Hepatocyte (in vitro differentiated cells): ENCODE measurements at regions not wholly inside any gene's neighbourhood (a gene's known extent, or its start where the extent isn't known, plus 50 kb on each side); places are given as distances from the start of the nearest gene placed in this dataset.

Experiments
- DNase-seq: peaks from one replicate; pipeline ENCODE4 v3.0.0-alpha.2; 2016; ENCODE audit warnings: low spot score
- H2AFZ ChIP-seq: fragments of 200-600 bp; sonication (generic); 2 replicates; pipeline ENCODE4 v1.6.0; 2016; ENCODE audit warnings: antibody characterized with exemption, mild to moderate bottlenecking
- H3K27ac ChIP-seq: fragments of 200-600 bp; sonication (generic); 2 replicates; pipeline ENCODE4 v1.5.1; 2016; ENCODE audit warnings: mild to moderate bottlenecking
- H3K27me3 ChIP-seq: fragments of 200-600 bp; sonication (generic); 2 replicates; pipeline ENCODE4 v1.6.1; 2016
- H3K36me3 ChIP-seq: fragments of 200-600 bp; sonication (generic); replicated peaks from 2 replicates; pipeline ENCODE4 v1.5.1; 2016; ENCODE audit warnings: low read depth; ENCODE audit not compliant: insufficient read depth
- H3K4me1 ChIP-seq: fragments of 200-600 bp; sonication (generic); 2 replicates; pipeline ENCODE4 v1.5.1; 2016; ENCODE audit warnings: mild to moderate bottlenecking, moderate library complexity; ENCODE audit not compliant: insufficient read depth
- H3K4me2 ChIP-seq: fragments of 200-600 bp; sonication (generic); 2 replicates; pipeline ENCODE4 v1.6.0; 2016
- H3K4me3 ChIP-seq: fragments of 200-600 bp; sonication (generic); 2 replicates; pipeline ENCODE4 v1.5.1; 2016; ENCODE audit warnings: mild to moderate bottlenecking
- H3K79me2 ChIP-seq: fragments of 200-600 bp; sonication (generic); 2 replicates; pipeline ENCODE4 v1.6.0; 2017; ENCODE audit warnings: mild to moderate bottlenecking
- H3K9me2 ChIP-seq: fragments of 200-600 bp; sonication (generic); replicated peaks from 2 replicates; pipeline ENCODE4 v1.6.0; 2017; ENCODE audit warnings: mild to moderate bottlenecking; ENCODE audit not compliant: insufficient read depth
- H3K9me3 ChIP-seq: fragments of 200-600 bp; sonication (generic); 2 replicates; pipeline ENCODE4 v1.5.1; 2016; ENCODE audit warnings: low read depth, mild to moderate bottlenecking
- H4K20me1 ChIP-seq: fragments of 200-600 bp; sonication (generic); 2 replicates; pipeline ENCODE4 v1.6.0; 2016; ENCODE audit warnings: mild to moderate bottlenecking; ENCODE audit not compliant: insufficient read depth, poor library complexity, severe bottlenecking
- CTCF ChIP-seq: fragments of 200-600 bp; sonication (generic); IDR thresholded peaks from 2 replicates; pipeline ENCODE4 v1.5.1; 2016; ENCODE audit warnings: antibody characterized with exemption, mild to moderate bottlenecking; ENCODE audit not compliant: poor library complexity
- EZH2 ChIP-seq: fragments of 200-600 bp; sonication (generic); IDR thresholded peaks from 2 replicates; pipeline ENCODE4 v1.6.1; 2016; ENCODE audit warnings: antibody characterized with exemption, mild to moderate bottlenecking, borderline replicate concordance
- EZH2phosphoT487 ChIP-seq: fragments of 200-600 bp; sonication (generic); IDR thresholded peaks from one replicate; pipeline ENCODE4 v1.6.1; 2018; ENCODE audit warnings: antibody characterized with exemption, mild to moderate bottlenecking, low read depth, moderate library complexity; ENCODE audit not compliant: unreplicated experiment, severe bottlenecking
- WGBS: methylation state at CpG from one replicate; pipeline ENCODE4 v1.1.6; 2016; ENCODE audit warnings: low lambda C conversion rate; ENCODE audit errors: missing lambda C conversion rate; 5-methylcytosine and 5-hydroxymethylcytosine counted together

DNA sequence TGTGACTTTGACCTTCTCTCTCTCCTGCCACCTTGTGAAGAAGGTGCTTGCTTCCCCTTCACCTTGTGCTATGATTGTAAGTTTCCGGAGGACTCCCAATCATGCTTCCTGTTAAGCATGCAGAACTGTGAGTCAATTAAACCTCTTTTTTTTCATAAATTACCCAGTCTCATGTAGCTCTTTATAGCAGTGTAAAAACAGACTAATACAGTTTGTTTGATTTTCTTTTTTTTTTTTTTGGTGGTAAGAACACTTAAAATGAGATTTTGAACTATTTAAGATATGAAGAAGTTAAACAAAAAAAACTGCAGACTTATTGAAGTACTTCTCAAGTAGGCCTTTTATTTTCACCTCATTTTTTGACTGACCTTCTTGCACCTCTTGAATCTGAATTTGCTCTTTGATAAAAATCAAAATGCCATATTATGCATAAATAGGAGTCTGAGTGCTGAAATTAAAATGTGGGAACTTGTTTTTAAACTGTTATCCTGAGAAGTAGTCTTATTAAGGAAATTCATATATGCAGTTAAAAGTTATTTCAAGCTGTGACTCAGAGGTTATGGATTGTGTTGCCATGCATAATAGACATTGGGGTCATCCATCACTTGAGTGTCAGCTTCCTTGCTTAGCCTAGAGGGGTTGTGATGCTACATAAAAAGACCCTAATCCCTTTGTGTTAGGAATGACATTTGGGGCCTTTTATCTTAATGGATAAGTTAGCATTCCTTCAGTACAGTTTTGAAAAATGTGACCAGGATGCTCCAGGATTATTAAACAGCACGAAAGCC, 447.9 kb upstream of the FKBP1C start:
- Histone ChIP-seq H3K4me1 (no peaks in the 10 kb centered on the region), H3K9me3 (no peaks in the 10 kb centered on the region), H3K4me3 (no peak overlapping the region), H3K27ac (no peak overlapping the region), H4K20me1 (no peaks in the 10 kb centered on the region), H3K4me2 (no peak overlapping the region), H3K27me3 (no peaks in the 10 kb centered on the region), H3K79me2 (no peaks in the 10 kb centered on the region), H3K9me2 (no peaks in the 10 kb centered on the region), H2AFZ (no peak overlapping the region), H3K36me3 (no peaks in the 10 kb centered on the region)
- no peak for DNase-seq
- TF ChIP-seq CTCF: no peak
- no peak for TF ChIP-seq EZH2
- no peak for TF ChIP-seq EZH2phosphoT487
- 68% methylated on average over 2 of the region's 2 CpGs for WGBS

- no peak for DNase-seq
- no peak for TF ChIP-seq CTCF
- TF ChIP-seq EZH2phosphoT487: no peak
- no peak for TF ChIP-seq EZH2
- Histone ChIP-seq H2AFZ (no peak overlapping the region), H3K9me3 (no peaks in the 10 kb centered on the region), H3K4me2 (no peak overlapping the region), H3K9me2 (no peaks in the 10 kb centered on the region), H3K36me3 (no peaks in the 10 kb centered on the region), H4K20me1 (no peaks in the 10 kb centered on the region), H3K27me3 (no peaks in the 10 kb centered on the region), H3K4me1 (no peaks in the 10 kb centered on the region), H3K27ac (no peak overlapping the region), H3K79me2 (no peaks in the 10 kb centered on the region), H3K4me3 (no peak overlapping the region)
- WGBS: 71% methylated on average over 1 of the region's 1 CpG
Observed at GRCh38 chr6:62746968-62747367, 460.9 kb upstream of the KHDRBS2 start.

- H3K4me1 ChIP-seq: no peaks in the 10 kb centered on the region
- H3K27me3 ChIP-seq: no peaks in the 10 kb centered on the region
- no peaks in the 10 kb centered on the region for H3K9me2 ChIP-seq
- no peak overlapping the region for H3K4me2 ChIP-seq
- H3K27ac ChIP-seq: no peak overlapping the region
- no peaks in the 10 kb centered on the region for H3K36me3 ChIP-seq
- no peak for DNase-seq
- H3K9me3 ChIP-seq: no peaks in the 10 kb centered on the region
- H4K20me1 ChIP-seq: no peaks in the 10 kb centered on the region
- no peak overlapping the region for H3K4me3 ChIP-seq
- TF ChIP-seq EZH2phosphoT487 (no peak), EZH2 (no peak)
- H2AFZ ChIP-seq: peak overlapping the region; percentile 3
- no peaks in the 10 kb centered on the region for H3K79me2 ChIP-seq
Observed at GRCh38 chr6:62746161-62746560, 460.1 kb upstream of the KHDRBS2 start.

- DNase-seq: no peak
- WGBS: 94% methylated on average over 5 of the region's 5 CpGs
- Histone ChIP-seq H3K9me2 (no peaks in the 10 kb centered on the region), H3K4me2 (no peak overlapping the region), H3K4me3 (no peak overlapping the region), H3K4me1 (no peaks in the 10 kb centered on the region), H3K9me3 (no peaks in the 10 kb centered on the region), H2AFZ (no peak overlapping the region), H3K27me3 (no peaks in the 10 kb centered on the region), H3K79me2 (no peaks in the 10 kb centered on the region), H4K20me1 (no peaks in the 10 kb centered on the region), H3K27ac (no peak overlapping the region), H3K36me3 (no peaks in the 10 kb centered on the region)
- TF ChIP-seq CTCF (no peak), EZH2phosphoT487 (no peak), EZH2 (no peak)
Observed at GRCh38 chr6:62740596-62740995, 454.6 kb upstream of the KHDRBS2 start.
